GM23338 (cell line): ENCODE measurements at regions not wholly inside any gene's neighbourhood (a gene's known extent, or its start where the extent isn't known, plus 50 kb on each side); places are given as distances from the start of the nearest gene placed in this dataset.

Experiments used
- ATAC-seq: fragments of 200-7000 bp; cut with Tn5 transposase; 3 replicates; pipeline ENCODE4 v1.9.1; 2020
- DNase-seq: peaks from one replicate; pipeline ENCODE4 v3.0.0-alpha.2; 2015; ENCODE audit warnings: low spot score
- H2AFZ ChIP-seq: fragments of 200-600 bp; sonication (generic); 2 replicates; pipeline ENCODE4 v1.8.0; 2016; ENCODE audit warnings: antibody characterized with exemption, mild to moderate bottlenecking, moderate library complexity
- H3F3A ChIP-seq: fragments of 200-600 bp; sonication (generic); replicated peaks from 2 replicates; pipeline ENCODE4 v1.8.0; 2017; ENCODE audit warnings: antibody characterized with exemption, mixed run types, low read depth
- H3K27ac ChIP-seq: fragments of 200-600 bp; sonication (generic); 2 replicates; pipeline ENCODE4 v1.6.1; 2016; ENCODE audit warnings: low read depth
- H3K27me3 ChIP-seq: fragments of 200-600 bp; sonication (generic); 2 replicates; pipeline ENCODE4 v1.8.0; 2016; ENCODE audit warnings: mild to moderate bottlenecking, mixed run types, moderate library complexity; ENCODE audit not compliant: insufficient read depth
- H3K36me3 ChIP-seq: fragments of 200-600 bp; sonication (generic); 2 replicates; pipeline ENCODE4 v1.8.0; 2016; ENCODE audit warnings: mild to moderate bottlenecking; ENCODE audit not compliant: insufficient read depth
- H3K4me1 ChIP-seq: fragments of 200-600 bp; sonication (generic); 2 replicates; pipeline ENCODE4 v1.8.0; 2016; ENCODE audit warnings: mild to moderate bottlenecking, moderate library complexity; ENCODE audit not compliant: insufficient read depth
- H3K4me2 ChIP-seq: fragments of 200-600 bp; sonication (generic); 2 replicates; pipeline ENCODE4 v1.7.1; 2017; ENCODE audit warnings: mixed run types
- H3K4me3 ChIP-seq: fragments of 200-600 bp; sonication (generic); 2 replicates; pipeline ENCODE4 v1.6.1; 2016; ENCODE audit warnings: mixed run types
- H3K79me2 ChIP-seq: fragments of 200-600 bp; sonication (generic); replicated peaks from 2 replicates; pipeline ENCODE4 v1.8.0; 2017; ENCODE audit warnings: mild to moderate bottlenecking; ENCODE audit not compliant: insufficient read depth
- H3K9me2 ChIP-seq: fragments of 200-600 bp; sonication (generic); 2 replicates; pipeline ENCODE4 v1.8.0; 2017; ENCODE audit not compliant: insufficient read depth
- H4K20me1 ChIP-seq: fragments of 200-600 bp; sonication (generic); replicated peaks from 2 replicates; pipeline ENCODE4 v1.8.0; 2017; ENCODE audit warnings: mild to moderate bottlenecking; ENCODE audit not compliant: insufficient read depth
- H3K27ac Mint-ChIP-seq: 2 replicates; pipeline ENCODE4 v1.8.0; 2020; ENCODE audit warnings: inconsistent platforms, mild to moderate bottlenecking, moderate library complexity, mixed read lengths
- H3K27me3 Mint-ChIP-seq: 3 replicates; pipeline ENCODE4 v1.8.0; 2022; ENCODE audit warnings: low read depth, mild to moderate bottlenecking, moderate library complexity, mixed read lengths, inconsistent platforms; ENCODE audit not compliant: insufficient read depth, poor library complexity
- H3K36me3 Mint-ChIP-seq: 3 replicates; pipeline ENCODE4 v1.8.0; 2021; ENCODE audit warnings: low read depth, mild to moderate bottlenecking, inconsistent platforms, moderate library complexity, mixed read lengths
- H3K4me1 Mint-ChIP-seq: 3 replicates; pipeline ENCODE4 v1.8.0; 2020; ENCODE audit warnings: mild to moderate bottlenecking, inconsistent platforms, mixed read lengths
- H3K4me3 Mint-ChIP-seq: 3 replicates; pipeline ENCODE4 v1.8.0; 2021; ENCODE audit warnings: moderate library complexity, mild to moderate bottlenecking, inconsistent platforms, mixed read lengths
- H3K9me3 Mint-ChIP-seq: 3 replicates; pipeline ENCODE4 v1.8.0; 2020; ENCODE audit warnings: moderate library complexity, mild to moderate bottlenecking, inconsistent platforms, mixed read lengths
- CREB1 ChIP-seq: fragments of 250-450 bp; sonication (Bioruptor Pico); IDR thresholded peaks from 2 replicates; pipeline ENCODE4 v1.5.0; 2020; ENCODE audit warnings: low read depth, mild to moderate bottlenecking, moderate library complexity
- JUNB ChIP-seq: IDR thresholded peaks from one replicate; pipeline ENCODE4 v1.6.1; 2016; ENCODE audit warnings: antibody characterized with exemption; ENCODE audit not compliant: unreplicated experiment
- NANOG ChIP-seq: IDR thresholded peaks from 2 replicates; pipeline ENCODE4 v1.6.1; 2016; ENCODE audit warnings: antibody characterized with exemption, borderline replicate concordance
- ZNF114 ChIP-seq: fragments of 250-450 bp; sonication (Bioruptor Pico); IDR thresholded peaks from 2 replicates; pipeline ENCODE4 v1.5.0; 2020; ENCODE audit warnings: mild to moderate bottlenecking, moderate library complexity
- ZNF331 ChIP-seq: fragments of 250-450 bp; sonication (Bioruptor Pico); IDR thresholded peaks from 2 replicates; pipeline ENCODE4 v1.5.0; 2020; ENCODE audit warnings: low read depth, mild to moderate bottlenecking, moderate library complexity
- TF ChIP-seq, protein P1 (sequence below): IDR thresholded peaks from one replicate; pipeline ENCODE4 v1.6.1; 2018; ENCODE audit warnings: antibody characterized with exemption; ENCODE audit not compliant: unreplicated experiment
- TF ChIP-seq, protein P2 (sequence below): IDR thresholded peaks from 2 replicates; pipeline ENCODE4 v1.6.1; 2016; ENCODE audit warnings: antibody characterized with exemption
- TF ChIP-seq, protein P3 (sequence below): fragments of 250-450 bp; sonication (Bioruptor Pico); IDR thresholded peaks from 2 replicates; pipeline ENCODE4 v1.5.0; 2020; ENCODE audit warnings: mild to moderate bottlenecking, moderate library complexity

DNA sequence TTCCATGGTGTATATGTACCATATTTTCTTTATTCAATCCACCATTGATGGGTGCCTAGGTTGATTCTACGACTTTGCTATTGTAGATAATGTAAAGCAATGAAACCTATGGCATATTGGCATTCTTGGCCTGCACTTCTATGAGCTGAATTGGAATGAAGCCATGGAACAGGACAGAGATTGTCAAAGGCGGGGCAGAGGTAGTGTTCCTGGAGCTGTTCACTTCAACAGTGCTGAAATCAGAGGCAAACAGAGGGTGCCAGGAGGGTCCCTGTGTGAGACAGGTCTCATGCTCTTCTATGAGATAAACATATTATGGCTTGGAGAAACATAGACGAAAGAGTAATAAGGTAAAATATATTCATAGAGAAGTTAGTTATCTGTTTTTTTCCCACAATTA, 342.6 kb upstream of the VCX start:
- Histone ChIP-seq H3K9me2 (no peaks in the 10 kb centered on the region), H3K4me1 (no peaks in the 10 kb centered on the region), H3K27me3 (no peaks in the 10 kb centered on the region), H2AFZ (no peak overlapping the region), H3K4me3 (no peak overlapping the region), H3K4me2 (no peak overlapping the region), H4K20me1 (no peaks in the 10 kb centered on the region), H3K36me3 (no peaks in the 10 kb centered on the region), H3K79me2 (no peaks in the 10 kb centered on the region), H3F3A (no peaks in the 10 kb centered on the region), H3K27ac (no peak overlapping the region)
- TF ChIP-seq, protein P1, sequence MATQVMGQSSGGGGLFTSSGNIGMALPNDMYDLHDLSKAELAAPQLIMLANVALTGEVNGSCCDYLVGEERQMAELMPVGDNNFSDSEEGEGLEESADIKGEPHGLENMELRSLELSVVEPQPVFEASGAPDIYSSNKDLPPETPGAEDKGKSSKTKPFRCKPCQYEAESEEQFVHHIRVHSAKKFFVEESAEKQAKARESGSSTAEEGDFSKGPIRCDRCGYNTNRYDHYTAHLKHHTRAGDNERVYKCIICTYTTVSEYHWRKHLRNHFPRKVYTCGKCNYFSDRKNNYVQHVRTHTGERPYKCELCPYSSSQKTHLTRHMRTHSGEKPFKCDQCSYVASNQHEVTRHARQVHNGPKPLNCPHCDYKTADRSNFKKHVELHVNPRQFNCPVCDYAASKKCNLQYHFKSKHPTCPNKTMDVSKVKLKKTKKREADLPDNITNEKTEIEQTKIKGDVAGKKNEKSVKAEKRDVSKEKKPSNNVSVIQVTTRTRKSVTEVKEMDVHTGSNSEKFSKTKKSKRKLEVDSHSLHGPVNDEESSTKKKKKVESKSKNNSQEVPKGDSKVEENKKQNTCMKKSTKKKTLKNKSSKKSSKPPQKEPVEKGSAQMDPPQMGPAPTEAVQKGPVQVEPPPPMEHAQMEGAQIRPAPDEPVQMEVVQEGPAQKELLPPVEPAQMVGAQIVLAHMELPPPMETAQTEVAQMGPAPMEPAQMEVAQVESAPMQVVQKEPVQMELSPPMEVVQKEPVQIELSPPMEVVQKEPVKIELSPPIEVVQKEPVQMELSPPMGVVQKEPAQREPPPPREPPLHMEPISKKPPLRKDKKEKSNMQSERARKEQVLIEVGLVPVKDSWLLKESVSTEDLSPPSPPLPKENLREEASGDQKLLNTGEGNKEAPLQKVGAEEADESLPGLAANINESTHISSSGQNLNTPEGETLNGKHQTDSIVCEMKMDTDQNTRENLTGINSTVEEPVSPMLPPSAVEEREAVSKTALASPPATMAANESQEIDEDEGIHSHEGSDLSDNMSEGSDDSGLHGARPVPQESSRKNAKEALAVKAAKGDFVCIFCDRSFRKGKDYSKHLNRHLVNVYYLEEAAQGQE: peak; percentile 42
- no peak for TF ChIP-seq ZNF331 (CRISPR knock-in tag)
- no peak for TF ChIP-seq ZNF114
- H3K4me3 Mint-ChIP-seq: no peak overlapping the region
- DNase-seq (no peak), ATAC-seq (no peak)
- H3K9me3 Mint-ChIP-seq: no peaks in the 10 kb centered on the region
- no peaks in the 10 kb centered on the region for H3K36me3 Mint-ChIP-seq
- no peak overlapping the region for H3K27ac Mint-ChIP-seq
- H3K27me3 Mint-ChIP-seq: no peaks in the 10 kb centered on the region
- H3K4me1 Mint-ChIP-seq: peaks cover 6% of the 10 kb centered on the region; the same call in 2 of the 3 replicates

DNA sequence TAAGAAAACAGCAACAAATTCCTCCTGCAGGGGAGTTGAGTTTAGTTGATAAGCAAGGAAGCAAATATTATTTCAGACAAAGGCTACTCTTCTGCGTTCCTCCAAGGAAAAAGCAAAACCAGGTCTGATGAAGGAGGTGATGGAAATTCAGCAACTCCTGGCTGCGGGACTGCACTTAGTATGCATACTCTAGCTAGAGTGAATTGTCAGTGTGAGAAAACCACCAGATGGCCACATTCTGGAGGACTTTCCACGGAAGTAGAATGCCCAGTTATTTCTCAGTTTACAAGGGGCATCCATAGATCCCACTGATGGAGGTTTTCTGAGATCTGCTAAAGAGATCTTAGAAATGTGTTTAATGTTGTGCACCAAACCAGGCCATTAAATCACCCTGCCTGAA, 338.6 kb upstream of the PUDP start:
- Mint-ChIP-seq H3K4me1 (no peaks in the 10 kb centered on the region; the same call in 2 of the 3 replicates), H3K9me3 (no peaks in the 10 kb centered on the region; the same call in 2 of the 3 replicates), H3K4me3 (no peak overlapping the region), H3K27me3 (no peaks in the 10 kb centered on the region), H3K27ac (no peak overlapping the region), H3K36me3 (no peaks in the 10 kb centered on the region)
- Histone ChIP-seq H2AFZ (no peak overlapping the region), H3K27ac (no peak overlapping the region), H3K4me3 (no peak overlapping the region), H4K20me1 (no peaks in the 10 kb centered on the region), H3K79me2 (no peaks in the 10 kb centered on the region), H3F3A (no peaks in the 10 kb centered on the region), H3K36me3 (no peaks in the 10 kb centered on the region), H3K27me3 (no peaks in the 10 kb centered on the region), H3K4me1 (no peaks in the 10 kb centered on the region; the same call in 1 of the 2 replicates), H3K9me2 (no peaks in the 10 kb centered on the region), H3K4me2 (no peak overlapping the region)
- DNase-seq (no peak), ATAC-seq (no peak)
- TF ChIP-seq JUNB (no peak), NANOG (no peak), CREB1 (no peak)
- TF ChIP-seq, protein P2, sequence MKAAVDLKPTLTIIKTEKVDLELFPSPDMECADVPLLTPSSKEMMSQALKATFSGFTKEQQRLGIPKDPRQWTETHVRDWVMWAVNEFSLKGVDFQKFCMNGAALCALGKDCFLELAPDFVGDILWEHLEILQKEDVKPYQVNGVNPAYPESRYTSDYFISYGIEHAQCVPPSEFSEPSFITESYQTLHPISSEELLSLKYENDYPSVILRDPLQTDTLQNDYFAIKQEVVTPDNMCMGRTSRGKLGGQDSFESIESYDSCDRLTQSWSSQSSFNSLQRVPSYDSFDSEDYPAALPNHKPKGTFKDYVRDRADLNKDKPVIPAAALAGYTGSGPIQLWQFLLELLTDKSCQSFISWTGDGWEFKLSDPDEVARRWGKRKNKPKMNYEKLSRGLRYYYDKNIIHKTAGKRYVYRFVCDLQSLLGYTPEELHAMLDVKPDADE: no peak
- TF ChIP-seq, protein P1: no peak
- TF ChIP-seq, protein P3, sequence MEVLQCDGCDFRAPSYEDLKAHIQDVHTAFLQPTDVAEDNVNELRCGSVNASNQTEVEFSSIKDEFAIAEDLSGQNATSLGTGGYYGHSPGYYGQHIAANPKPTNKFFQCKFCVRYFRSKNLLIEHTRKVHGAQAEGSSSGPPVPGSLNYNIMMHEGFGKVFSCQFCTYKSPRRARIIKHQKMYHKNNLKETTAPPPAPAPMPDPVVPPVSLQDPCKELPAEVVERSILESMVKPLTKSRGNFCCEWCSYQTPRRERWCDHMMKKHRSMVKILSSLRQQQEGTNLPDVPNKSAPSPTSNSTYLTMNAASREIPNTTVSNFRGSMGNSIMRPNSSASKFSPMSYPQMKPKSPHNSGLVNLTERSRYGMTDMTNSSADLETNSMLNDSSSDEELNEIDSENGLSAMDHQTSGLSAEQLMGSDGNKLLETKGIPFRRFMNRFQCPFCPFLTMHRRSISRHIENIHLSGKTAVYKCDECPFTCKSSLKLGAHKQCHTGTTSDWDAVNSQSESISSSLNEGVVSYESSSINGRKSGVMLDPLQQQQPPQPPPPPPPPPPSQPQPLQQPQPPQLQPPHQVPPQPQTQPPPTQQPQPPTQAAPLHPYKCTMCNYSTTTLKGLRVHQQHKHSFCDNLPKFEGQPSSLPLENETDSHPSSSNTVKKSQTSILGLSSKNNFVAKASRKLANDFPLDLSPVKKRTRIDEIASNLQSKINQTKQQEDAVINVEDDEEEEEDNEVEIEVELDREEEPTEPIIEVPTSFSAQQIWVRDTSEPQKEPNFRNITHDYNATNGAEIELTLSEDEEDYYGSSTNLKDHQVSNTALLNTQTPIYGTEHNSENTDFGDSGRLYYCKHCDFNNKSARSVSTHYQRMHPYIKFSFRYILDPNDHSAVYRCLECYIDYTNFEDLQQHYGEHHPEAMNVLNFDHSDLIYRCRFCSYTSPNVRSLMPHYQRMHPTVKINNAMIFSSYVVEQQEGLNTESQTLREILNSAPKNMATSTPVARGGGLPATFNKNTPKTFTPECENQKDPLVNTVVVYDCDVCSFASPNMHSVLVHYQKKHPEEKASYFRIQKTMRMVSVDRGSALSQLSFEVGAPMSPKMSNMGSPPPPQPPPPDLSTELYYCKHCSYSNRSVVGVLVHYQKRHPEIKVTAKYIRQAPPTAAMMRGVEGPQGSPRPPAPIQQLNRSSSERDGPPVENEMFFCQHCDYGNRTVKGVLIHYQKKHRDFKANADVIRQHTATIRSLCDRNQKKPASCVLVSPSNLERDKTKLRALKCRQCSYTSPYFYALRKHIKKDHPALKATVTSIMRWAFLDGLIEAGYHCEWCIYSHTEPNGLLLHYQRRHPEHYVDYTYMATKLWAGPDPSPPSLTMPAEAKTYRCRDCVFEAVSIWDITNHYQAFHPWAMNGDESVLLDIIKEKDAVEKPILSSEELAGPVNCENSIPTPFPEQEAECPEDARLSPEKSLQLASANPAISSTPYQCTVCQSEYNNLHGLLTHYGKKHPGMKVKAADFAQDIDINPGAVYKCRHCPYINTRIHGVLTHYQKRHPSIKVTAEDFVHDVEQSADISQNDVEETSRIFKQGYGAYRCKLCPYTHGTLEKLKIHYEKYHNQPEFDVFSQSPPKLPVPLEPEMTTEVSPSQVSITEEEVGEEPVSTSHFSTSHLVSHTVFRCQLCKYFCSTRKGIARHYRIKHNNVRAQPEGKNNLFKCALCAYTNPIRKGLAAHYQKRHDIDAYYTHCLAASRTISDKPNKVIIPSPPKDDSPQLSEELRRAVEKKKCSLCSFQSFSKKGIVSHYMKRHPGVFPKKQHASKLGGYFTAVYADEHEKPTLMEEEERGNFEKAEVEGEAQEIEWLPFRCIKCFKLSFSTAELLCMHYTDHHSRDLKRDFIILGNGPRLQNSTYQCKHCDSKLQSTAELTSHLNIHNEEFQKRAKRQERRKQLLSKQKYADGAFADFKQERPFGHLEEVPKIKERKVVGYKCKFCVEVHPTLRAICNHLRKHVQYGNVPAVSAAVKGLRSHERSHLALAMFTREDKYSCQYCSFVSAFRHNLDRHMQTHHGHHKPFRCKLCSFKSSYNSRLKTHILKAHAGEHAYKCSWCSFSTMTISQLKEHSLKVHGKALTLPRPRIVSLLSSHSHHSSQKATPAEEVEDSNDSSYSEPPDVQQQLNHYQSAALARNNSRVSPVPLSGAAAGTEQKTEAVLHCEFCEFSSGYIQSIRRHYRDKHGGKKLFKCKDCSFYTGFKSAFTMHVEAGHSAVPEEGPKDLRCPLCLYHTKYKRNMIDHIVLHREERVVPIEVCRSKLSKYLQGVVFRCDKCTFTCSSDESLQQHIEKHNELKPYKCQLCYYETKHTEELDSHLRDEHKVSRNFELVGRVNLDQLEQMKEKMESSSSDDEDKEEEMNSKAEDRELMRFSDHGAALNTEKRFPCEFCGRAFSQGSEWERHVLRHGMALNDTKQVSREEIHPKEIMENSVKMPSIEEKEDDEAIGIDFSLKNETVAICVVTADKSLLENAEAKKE (CRISPR knock-in tag): no peak
